Gastrocnemius medialis (tissue), 4 donors: ENCODE measurements at regions not wholly inside any gene's neighbourhood (a gene's known extent, or its start where the extent isn't known, plus 50 kb on each side); places are given as distances from the start of the nearest gene placed in this dataset.

Experiments
- CTCF ChIP-seq, 5 experiments: fragments of 450-650 bp in 3 of 5; fragments of 200-600 bp in 2 of 5; sonication (generic) in 2 of 5; IDR thresholded peaks in 4 of 5; conservative IDR thresholded peaks in 1 of 5; 1 replicate in 4 of 5; 2 replicates in 1 of 5; pipeline ENCODE4 v1.5.1; 2016 to 2019; ENCODE audit warnings: antibody characterized with exemption in 5 of 5, mild to moderate bottlenecking in 3 of 5, moderate library complexity in 3 of 5
- POLR2A ChIP-seq, 2 donors: fragments of 450-650 bp; IDR thresholded peaks; one replicate each; pipeline ENCODE4 v1.6.1; 2017; ENCODE audit warnings: antibody characterized with exemption in 2 of 2, mild to moderate bottlenecking in 2 of 2, moderate library complexity in 2 of 2

DNA sequence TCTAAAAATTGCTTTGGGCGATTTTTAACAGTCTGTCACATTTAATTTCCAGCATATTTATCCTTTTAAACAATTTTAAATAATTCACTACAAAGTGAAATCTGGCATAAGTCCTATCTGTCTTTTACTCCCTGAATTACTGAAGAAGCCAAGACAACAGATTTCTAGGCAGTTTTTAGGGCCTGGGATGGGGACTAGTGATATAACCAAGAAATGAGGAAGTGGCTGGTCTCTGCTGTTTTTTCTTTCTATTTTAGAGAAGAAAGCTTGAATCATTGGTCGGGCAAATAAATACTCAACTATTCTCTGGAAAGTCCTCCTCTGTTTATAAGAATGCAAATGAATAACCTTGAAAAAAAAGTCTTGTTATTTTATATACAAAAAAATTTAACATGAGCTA lies 79.7 kb upstream of the SSBP2 start:
- TF ChIP-seq CTCF (IDR thresholded peaks at IDR 0.05 in 4 of 5, conservative IDR thresholded peaks at IDR 0.05 in 1 of 5), result no peak
- TF ChIP-seq POLR2A (IDR thresholded peaks at IDR 0.05), result no peak
